Panc1 (cell line): ENCODE measurements at regions not wholly inside any gene's neighbourhood (a gene's known extent, or its start where the extent isn't known, plus 50 kb on each side); places are given as distances from the start of the nearest gene placed in this dataset.

Experiments used
- POLR2AphosphoS5 ChIP-seq: IDR thresholded peaks from 2 replicates; pipeline ENCODE4 v1.6.1; 2012; ENCODE audit warnings: mild to moderate bottlenecking, low read depth, low read length, moderate library complexity
- SIN3A ChIP-seq: IDR thresholded peaks from 2 replicates; pipeline ENCODE4 v1.6.1; 2012; ENCODE audit warnings: low read depth, mild to moderate bottlenecking, low read length, moderate library complexity, borderline replicate concordance; ENCODE audit not compliant: insufficient read depth
- TF ChIP-seq, protein P1 (sequence below): fragments of 450-650 bp; IDR thresholded peaks from 2 replicates; pipeline ENCODE4 v1.5.1; 2017; ENCODE audit warnings: mild to moderate bottlenecking
- TF ChIP-seq, protein P2 (sequence below), 2 experiments: IDR thresholded peaks; 2 replicates each; pipeline ENCODE4 v1.6.1; 2011 to 2012; ENCODE audit warnings: low read depth in 2 of 2, control low read depth in 1 of 2, low read length in 1 of 2, mild to moderate bottlenecking in 1 of 2, moderate library complexity in 1 of 2; ENCODE audit not compliant: insufficient read depth in 1 of 2

DNA sequence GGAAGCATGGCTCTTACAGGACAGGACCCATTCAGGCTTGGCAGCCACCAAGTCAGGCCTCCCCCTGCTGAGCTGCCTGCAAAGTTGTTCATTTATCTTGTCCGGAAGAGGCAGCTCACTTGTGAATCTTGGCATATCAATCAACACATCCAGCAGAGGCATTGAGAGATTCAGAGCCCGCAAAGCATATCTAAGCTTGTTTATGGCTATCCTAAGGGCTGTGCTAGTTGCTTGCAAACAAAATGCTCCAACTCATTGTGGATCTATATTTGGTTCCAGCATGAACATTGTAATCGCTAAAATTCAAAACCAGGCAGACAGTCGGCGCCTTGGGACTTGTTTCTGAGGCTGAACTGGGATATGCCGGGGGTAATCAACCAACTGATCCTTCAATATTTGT is 106.1 kb downstream of the UNC5CL start:
- TF ChIP-seq, protein P1, sequence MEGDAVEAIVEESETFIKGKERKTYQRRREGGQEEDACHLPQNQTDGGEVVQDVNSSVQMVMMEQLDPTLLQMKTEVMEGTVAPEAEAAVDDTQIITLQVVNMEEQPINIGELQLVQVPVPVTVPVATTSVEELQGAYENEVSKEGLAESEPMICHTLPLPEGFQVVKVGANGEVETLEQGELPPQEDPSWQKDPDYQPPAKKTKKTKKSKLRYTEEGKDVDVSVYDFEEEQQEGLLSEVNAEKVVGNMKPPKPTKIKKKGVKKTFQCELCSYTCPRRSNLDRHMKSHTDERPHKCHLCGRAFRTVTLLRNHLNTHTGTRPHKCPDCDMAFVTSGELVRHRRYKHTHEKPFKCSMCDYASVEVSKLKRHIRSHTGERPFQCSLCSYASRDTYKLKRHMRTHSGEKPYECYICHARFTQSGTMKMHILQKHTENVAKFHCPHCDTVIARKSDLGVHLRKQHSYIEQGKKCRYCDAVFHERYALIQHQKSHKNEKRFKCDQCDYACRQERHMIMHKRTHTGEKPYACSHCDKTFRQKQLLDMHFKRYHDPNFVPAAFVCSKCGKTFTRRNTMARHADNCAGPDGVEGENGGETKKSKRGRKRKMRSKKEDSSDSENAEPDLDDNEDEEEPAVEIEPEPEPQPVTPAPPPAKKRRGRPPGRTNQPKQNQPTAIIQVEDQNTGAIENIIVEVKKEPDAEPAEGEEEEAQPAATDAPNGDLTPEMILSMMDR: no peak
- TF ChIP-seq SIN3A: no peak
- TF ChIP-seq POLR2AphosphoS5: no peak
- TF ChIP-seq, protein P2, sequence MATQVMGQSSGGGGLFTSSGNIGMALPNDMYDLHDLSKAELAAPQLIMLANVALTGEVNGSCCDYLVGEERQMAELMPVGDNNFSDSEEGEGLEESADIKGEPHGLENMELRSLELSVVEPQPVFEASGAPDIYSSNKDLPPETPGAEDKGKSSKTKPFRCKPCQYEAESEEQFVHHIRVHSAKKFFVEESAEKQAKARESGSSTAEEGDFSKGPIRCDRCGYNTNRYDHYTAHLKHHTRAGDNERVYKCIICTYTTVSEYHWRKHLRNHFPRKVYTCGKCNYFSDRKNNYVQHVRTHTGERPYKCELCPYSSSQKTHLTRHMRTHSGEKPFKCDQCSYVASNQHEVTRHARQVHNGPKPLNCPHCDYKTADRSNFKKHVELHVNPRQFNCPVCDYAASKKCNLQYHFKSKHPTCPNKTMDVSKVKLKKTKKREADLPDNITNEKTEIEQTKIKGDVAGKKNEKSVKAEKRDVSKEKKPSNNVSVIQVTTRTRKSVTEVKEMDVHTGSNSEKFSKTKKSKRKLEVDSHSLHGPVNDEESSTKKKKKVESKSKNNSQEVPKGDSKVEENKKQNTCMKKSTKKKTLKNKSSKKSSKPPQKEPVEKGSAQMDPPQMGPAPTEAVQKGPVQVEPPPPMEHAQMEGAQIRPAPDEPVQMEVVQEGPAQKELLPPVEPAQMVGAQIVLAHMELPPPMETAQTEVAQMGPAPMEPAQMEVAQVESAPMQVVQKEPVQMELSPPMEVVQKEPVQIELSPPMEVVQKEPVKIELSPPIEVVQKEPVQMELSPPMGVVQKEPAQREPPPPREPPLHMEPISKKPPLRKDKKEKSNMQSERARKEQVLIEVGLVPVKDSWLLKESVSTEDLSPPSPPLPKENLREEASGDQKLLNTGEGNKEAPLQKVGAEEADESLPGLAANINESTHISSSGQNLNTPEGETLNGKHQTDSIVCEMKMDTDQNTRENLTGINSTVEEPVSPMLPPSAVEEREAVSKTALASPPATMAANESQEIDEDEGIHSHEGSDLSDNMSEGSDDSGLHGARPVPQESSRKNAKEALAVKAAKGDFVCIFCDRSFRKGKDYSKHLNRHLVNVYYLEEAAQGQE (IDR thresholded peaks at IDR 0.05; ENCODE audit: insufficient read depth in 1 of 2, low read depth in 2 of 2, low read length in 1 of 2): no peak
